Smooth muscle cell (in vitro differentiated cells): ENCODE measurements at regions not wholly inside any gene's neighbourhood (a gene's known extent, or its start where the extent isn't known, plus 50 kb on each side); places are given as distances from the start of the nearest gene placed in this dataset.

Source experiments
- DNase-seq: peaks from one replicate; lab custom pipeline; 2025; ENCODE audit not compliant: unreplicated experiment; lab: John Stamatoyannopoulos, UW
- H2AFZ ChIP-seq: fragments of 200-600 bp; sonication (generic); 2 replicates; pipeline ENCODE4 v1.6.0; 2016; ENCODE audit warnings: antibody characterized with exemption, low read depth, mild to moderate bottlenecking
- H3F3A ChIP-seq: fragments of 200-600 bp; sonication (generic); 2 replicates; pipeline ENCODE4 v1.6.0; 2017; ENCODE audit warnings: antibody characterized with exemption, low read depth
- H3K27ac ChIP-seq: fragments of 200-600 bp; sonication (generic); 2 replicates; pipeline ENCODE4 v1.5.1; 2016; ENCODE audit warnings: low read depth, mild to moderate bottlenecking
- H3K27me3 ChIP-seq: fragments of 200-600 bp; sonication (generic); 2 replicates; pipeline ENCODE4 v1.6.1; 2016; ENCODE audit warnings: low read depth, mild to moderate bottlenecking
- H3K36me3 ChIP-seq: fragments of 200-600 bp; sonication (generic); 2 replicates; pipeline ENCODE4 v1.5.1; 2016; ENCODE audit warnings: low read depth
- H3K4me1 ChIP-seq: fragments of 200-600 bp; sonication (generic); 2 replicates; pipeline ENCODE4 v1.5.1; 2016; ENCODE audit warnings: low read depth
- H3K4me2 ChIP-seq: fragments of 200-600 bp; sonication (generic); 2 replicates; pipeline ENCODE4 v1.6.0; 2016; ENCODE audit warnings: mild to moderate bottlenecking
- H3K4me3 ChIP-seq: fragments of 200-600 bp; sonication (generic); 2 replicates; pipeline ENCODE4 v1.5.1; 2016; ENCODE audit warnings: mild to moderate bottlenecking
- H3K79me2 ChIP-seq: fragments of 200-600 bp; sonication (generic); 2 replicates; pipeline ENCODE4 v1.6.0; 2016; ENCODE audit warnings: low read depth, mild to moderate bottlenecking
- H3K9ac ChIP-seq: fragments of 200-600 bp; sonication (generic); 2 replicates; pipeline ENCODE4 v1.6.0; 2016; ENCODE audit warnings: low read depth
- H3K9me3 ChIP-seq: fragments of 200-600 bp; sonication (generic); replicated peaks from 2 replicates; pipeline ENCODE4 v1.5.1; 2016; ENCODE audit warnings: low read depth
- H4K20me1 ChIP-seq: fragments of 200-600 bp; sonication (generic); 2 replicates; pipeline ENCODE4 v1.6.0; 2016; ENCODE audit warnings: low read depth
- WGBS: methylation state at CpG from one replicate; pipeline ENCODE4 v1.1.7; 2016; ENCODE audit warnings: low lambda C conversion rate; 5-methylcytosine and 5-hydroxymethylcytosine counted together
- TF ChIP-seq, protein P1 (sequence below): fragments of 200-600 bp; sonication (generic); IDR thresholded peaks from 2 replicates; pipeline ENCODE4 v1.5.1; 2017; ENCODE audit warnings: borderline replicate concordance, mild to moderate bottlenecking, antibody characterized with exemption; ENCODE audit not compliant: insufficient read depth, poor library complexity, severe bottlenecking

DNA sequence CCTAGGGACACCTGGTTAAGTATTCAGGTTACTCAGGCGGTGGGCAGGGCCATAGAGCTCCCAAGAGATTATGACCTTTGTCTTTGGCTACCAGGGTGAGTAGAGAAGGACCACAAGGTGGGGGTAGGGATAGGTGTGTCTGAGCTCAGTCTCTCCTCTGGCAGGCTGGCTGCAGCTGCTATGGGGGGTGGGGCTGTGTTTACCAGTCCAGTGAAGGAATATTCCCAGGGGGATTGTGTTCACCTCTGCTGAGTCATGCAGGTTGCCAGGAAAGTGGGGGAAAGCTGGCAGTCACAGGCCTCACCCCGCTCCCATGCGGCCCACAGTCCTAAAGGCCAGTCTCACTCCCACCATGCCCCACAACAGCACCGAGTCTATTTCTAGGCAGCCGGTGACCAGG, 53.6 kb upstream of the POU5F2 start:
- no peak overlapping the region for H3K27ac ChIP-seq
- no peak overlapping the region for H3K4me2 ChIP-seq
- H3K79me2 ChIP-seq: no peaks in the 10 kb centered on the region
- no peak overlapping the region for H3K9ac ChIP-seq
- no peak for DNase-seq
- H3K36me3 ChIP-seq: no peaks in the 10 kb centered on the region
- no peaks in the 10 kb centered on the region for H3K9me3 ChIP-seq
- WGBS: 96% methylated on average over 5 of the region's 5 CpGs
- H3K4me3 ChIP-seq: no peak overlapping the region
- no peak overlapping the region for H2AFZ ChIP-seq
- TF ChIP-seq, protein P1, sequence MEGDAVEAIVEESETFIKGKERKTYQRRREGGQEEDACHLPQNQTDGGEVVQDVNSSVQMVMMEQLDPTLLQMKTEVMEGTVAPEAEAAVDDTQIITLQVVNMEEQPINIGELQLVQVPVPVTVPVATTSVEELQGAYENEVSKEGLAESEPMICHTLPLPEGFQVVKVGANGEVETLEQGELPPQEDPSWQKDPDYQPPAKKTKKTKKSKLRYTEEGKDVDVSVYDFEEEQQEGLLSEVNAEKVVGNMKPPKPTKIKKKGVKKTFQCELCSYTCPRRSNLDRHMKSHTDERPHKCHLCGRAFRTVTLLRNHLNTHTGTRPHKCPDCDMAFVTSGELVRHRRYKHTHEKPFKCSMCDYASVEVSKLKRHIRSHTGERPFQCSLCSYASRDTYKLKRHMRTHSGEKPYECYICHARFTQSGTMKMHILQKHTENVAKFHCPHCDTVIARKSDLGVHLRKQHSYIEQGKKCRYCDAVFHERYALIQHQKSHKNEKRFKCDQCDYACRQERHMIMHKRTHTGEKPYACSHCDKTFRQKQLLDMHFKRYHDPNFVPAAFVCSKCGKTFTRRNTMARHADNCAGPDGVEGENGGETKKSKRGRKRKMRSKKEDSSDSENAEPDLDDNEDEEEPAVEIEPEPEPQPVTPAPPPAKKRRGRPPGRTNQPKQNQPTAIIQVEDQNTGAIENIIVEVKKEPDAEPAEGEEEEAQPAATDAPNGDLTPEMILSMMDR: no peak
- H4K20me1 ChIP-seq: no peaks in the 10 kb centered on the region
- H3K27me3 ChIP-seq: no peaks in the 10 kb centered on the region
- no peaks in the 10 kb centered on the region for H3F3A ChIP-seq
- H3K4me1 ChIP-seq: no peaks in the 10 kb centered on the region

DNA sequence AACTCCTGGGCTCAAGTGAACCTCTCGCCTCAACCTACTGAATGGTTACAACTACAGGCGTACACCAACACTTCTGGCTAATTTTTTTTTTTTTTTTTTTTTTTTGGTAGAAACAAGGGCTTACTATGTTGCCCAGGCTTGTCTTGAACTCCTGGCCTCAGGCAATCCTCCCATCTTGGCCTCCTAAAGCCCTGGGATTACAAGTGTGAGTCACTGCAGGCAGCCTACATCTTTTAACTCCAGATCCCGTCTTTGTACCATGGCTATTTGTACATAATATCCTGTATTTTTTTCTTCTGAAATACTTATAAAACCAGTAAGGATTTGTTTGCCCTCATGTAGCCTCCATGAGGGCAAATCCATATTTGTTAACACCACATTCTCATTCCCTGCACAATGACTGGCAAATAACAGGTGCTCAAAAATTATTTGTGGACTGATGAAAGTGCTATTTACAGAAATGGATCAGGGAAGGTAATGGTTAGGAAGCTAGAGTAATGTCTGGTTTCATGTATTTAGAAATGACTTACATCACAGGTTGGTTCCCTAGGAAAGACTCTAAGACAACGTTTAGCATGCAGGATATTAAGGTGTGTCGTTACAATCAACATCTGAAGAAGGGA, 51.9 kb upstream of the POU5F2 start:
- no peak overlapping the region for H3K4me3 ChIP-seq
- H2AFZ ChIP-seq: no peak overlapping the region
- H3K36me3 ChIP-seq: no peaks in the 10 kb centered on the region
- TF ChIP-seq, protein P1: no peak
- no peaks in the 10 kb centered on the region for H3K9me3 ChIP-seq
- H3K4me2 ChIP-seq: no peak overlapping the region
- WGBS: 85% methylated on average over 5 of the region's 5 CpGs
- no peak overlapping the region for H3K27ac ChIP-seq
- no peaks in the 10 kb centered on the region for H4K20me1 ChIP-seq
- H3K27me3 ChIP-seq: no peaks in the 10 kb centered on the region
- no peaks in the 10 kb centered on the region for H3K79me2 ChIP-seq
- no peak for DNase-seq
- H3K9ac ChIP-seq: no peak overlapping the region
- no peaks in the 10 kb centered on the region for H3K4me1 ChIP-seq
- no peaks in the 10 kb centered on the region for H3F3A ChIP-seq

DNA sequence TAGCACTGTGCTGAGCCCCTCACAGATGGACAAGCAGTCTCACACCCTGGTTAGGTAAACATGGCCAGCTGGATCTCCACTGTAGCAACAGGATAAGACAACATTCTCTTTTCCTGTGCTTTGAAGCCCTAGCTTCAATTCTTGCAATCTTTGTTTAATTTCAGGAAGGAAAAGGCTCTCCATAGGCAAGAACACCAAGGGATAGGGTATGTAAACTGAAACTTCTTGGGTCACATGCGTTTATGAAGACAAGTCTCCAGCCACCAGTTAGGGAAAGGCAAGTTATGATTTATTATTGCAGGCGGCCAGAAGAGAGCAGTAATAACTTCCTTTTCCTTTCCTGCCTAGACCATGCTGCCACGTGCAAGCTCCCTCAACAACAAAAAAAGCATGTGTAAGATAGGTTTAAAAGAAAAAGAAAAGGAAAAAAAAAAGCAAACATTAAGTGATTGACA, 50.1 kb upstream of the POU5F2 start:
- Histone ChIP-seq H3K79me2 (no peaks in the 10 kb centered on the region), H2AFZ (no peak overlapping the region), H3K36me3 (no peaks in the 10 kb centered on the region), H3K4me2 (no peak overlapping the region), H3K9me3 (no peaks in the 10 kb centered on the region), H3K4me3 (no peak overlapping the region), H3K27ac (no peak overlapping the region), H3K27me3 (no peaks in the 10 kb centered on the region), H3K4me1 (no peaks in the 10 kb centered on the region), H3K9ac (no peak overlapping the region), H4K20me1 (no peaks in the 10 kb centered on the region), H3F3A (no peaks in the 10 kb centered on the region)
- DNase-seq: no peak
- TF ChIP-seq, protein P1: no peak
- WGBS: 69% methylated on average over 3 of the region's 3 CpGs
